A549 (cell line): ENCODE measurements at regions not wholly inside any gene's neighbourhood (a gene's known extent, or its start where the extent isn't known, plus 50 kb on each side); places are given as distances from the start of the nearest gene placed in this dataset.

Source experiments
- BHLHE40 ChIP-seq: IDR thresholded peaks from 2 replicates; pipeline ENCODE4 v1.6.1; 2012; ENCODE audit warnings: low read depth, low read length, inconsistent platforms
- ESRRA ChIP-seq: fragments of 150-350 bp; IDR thresholded peaks from 2 replicates; pipeline ENCODE4 v1.6.1; 2014; ENCODE audit warnings: mild to moderate bottlenecking, low read length, borderline replicate concordance
- GATA3 ChIP-seq: IDR thresholded peaks from 2 replicates; pipeline ENCODE4 v1.6.1; 2012; ENCODE audit warnings: borderline replicate concordance
- KDM5A ChIP-seq: fragments of 200-600 bp; sonication (generic); IDR thresholded peaks from 2 replicates; pipeline ENCODE4 v1.6.1; 2016; ENCODE audit warnings: antibody characterized with exemption, mild to moderate bottlenecking
- POLR2A ChIP-seq: IDR thresholded peaks from 2 replicates; pipeline ENCODE4 v1.6.1; 2012; ENCODE audit warnings: mild to moderate bottlenecking, low read length
- RARB ChIP-seq: fragments of 250-450 bp; sonication (Bioruptor Pico); IDR thresholded peaks from 2 replicates; pipeline ENCODE4 v1.8.0; 2021; ENCODE audit warnings: mild to moderate bottlenecking, moderate library complexity
- SMC3 ChIP-seq: fragments of >200 bp; sonication (Bioruptor Twin); formaldehyde crosslinking; IDR thresholded peaks from 3 replicates; pipeline ENCODE4 v1.6.1; 2018; ENCODE audit warnings: inconsistent platforms
- ZSCAN20 ChIP-seq: fragments of 250-450 bp; sonication (Bioruptor Pico); IDR thresholded peaks from 2 replicates; pipeline ENCODE4 v1.8.0; 2022; ENCODE audit warnings: mild to moderate bottlenecking, moderate library complexity
- TF ChIP-seq, protein P1 (sequence below): fragments of >200 bp; sonication (Bioruptor Twin); formaldehyde crosslinking; IDR thresholded peaks from 3 replicates; pipeline ENCODE4 v1.5.1; 2016

GRCh38 chr15:62454567-62455172 lies 289.6 kb upstream of the C2CD4B start:
- TF ChIP-seq SMC3 = no peak
- TF ChIP-seq, protein P1, sequence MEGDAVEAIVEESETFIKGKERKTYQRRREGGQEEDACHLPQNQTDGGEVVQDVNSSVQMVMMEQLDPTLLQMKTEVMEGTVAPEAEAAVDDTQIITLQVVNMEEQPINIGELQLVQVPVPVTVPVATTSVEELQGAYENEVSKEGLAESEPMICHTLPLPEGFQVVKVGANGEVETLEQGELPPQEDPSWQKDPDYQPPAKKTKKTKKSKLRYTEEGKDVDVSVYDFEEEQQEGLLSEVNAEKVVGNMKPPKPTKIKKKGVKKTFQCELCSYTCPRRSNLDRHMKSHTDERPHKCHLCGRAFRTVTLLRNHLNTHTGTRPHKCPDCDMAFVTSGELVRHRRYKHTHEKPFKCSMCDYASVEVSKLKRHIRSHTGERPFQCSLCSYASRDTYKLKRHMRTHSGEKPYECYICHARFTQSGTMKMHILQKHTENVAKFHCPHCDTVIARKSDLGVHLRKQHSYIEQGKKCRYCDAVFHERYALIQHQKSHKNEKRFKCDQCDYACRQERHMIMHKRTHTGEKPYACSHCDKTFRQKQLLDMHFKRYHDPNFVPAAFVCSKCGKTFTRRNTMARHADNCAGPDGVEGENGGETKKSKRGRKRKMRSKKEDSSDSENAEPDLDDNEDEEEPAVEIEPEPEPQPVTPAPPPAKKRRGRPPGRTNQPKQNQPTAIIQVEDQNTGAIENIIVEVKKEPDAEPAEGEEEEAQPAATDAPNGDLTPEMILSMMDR = no peak
- no peak for TF ChIP-seq KDM5A
- TF ChIP-seq RARB = no peak
- TF ChIP-seq POLR2A = no peak
- TF ChIP-seq ESRRA = no peak
- TF ChIP-seq BHLHE40 = no peak
- no peak for TF ChIP-seq GATA3
- no peak for TF ChIP-seq ZSCAN20 (CRISPR knock-in tag)
